ENCODE measurements at regions not wholly inside any gene's neighbourhood (a gene's known extent, or its start where the extent isn't known, plus 50 kb on each side); places are given as distances from the start of the nearest gene placed in this dataset.

DNA sequence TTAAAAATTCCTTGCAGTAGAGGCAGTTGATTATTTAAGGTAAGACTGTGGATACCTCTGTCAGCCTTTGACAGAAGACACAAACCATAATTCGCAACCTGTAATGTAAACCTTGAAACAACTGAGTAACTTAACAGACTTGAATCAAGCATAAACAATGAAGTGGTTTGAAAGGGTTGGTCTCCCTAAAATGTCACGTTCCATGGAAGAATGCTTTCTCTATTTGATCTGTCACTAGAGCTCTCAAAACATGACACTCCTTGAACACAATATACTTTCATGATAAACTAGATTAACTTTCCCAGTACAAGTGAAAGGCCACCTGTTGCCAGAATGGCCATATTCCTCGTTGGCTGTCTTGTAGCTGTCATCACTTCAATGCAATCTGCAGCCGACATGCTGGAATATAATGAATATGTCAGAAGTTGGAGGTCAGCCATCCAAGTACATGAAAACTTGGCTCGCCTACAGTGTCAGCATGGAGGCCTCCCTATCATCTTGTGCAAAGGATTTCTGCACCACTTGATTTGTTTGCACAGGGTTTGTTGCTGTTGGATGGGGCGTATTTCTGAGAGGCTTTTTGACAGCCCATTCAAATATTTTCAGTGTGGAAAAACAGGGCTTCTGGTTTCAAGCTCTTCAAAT, 228.0 kb downstream of the TLE4 start:
- TF ChIP-seq POLR2AphosphoS5 (IDR thresholded peaks at IDR 0.05; ENCODE audit: borderline replicate concordance, low read depth, low read length): no peak
- no peak for TF ChIP-seq EZH2 (IDR thresholded peaks at IDR 0.05)
